Fibroblast of lung (primary cell): ENCODE measurements at regions not wholly inside any gene's neighbourhood (a gene's known extent, or its start where the extent isn't known, plus 50 kb on each side); places are given as distances from the start of the nearest gene placed in this dataset.

Experiments
- EZH2 ChIP-seq: IDR thresholded peaks from 2 replicates; pipeline ENCODE4 v1.5.1; 2012; ENCODE audit warnings: low read length, control low read depth, mild to moderate bottlenecking; ENCODE audit errors: missing control alignments
- TF ChIP-seq, protein P1 (sequence below), 2 donors: IDR thresholded peaks in 1 of 2; conservative IDR thresholded peaks in 1 of 2; 1 replicate in 1 of 2; 2 replicates in 1 of 2; pipeline ENCODE4 v1.5.1; 2011 to 2012; ENCODE audit warnings: low read length in 2 of 2, control low read depth in 1 of 2, inconsistent platforms in 1 of 2, low read depth in 1 of 2, mild to moderate bottlenecking in 1 of 2

DNA sequence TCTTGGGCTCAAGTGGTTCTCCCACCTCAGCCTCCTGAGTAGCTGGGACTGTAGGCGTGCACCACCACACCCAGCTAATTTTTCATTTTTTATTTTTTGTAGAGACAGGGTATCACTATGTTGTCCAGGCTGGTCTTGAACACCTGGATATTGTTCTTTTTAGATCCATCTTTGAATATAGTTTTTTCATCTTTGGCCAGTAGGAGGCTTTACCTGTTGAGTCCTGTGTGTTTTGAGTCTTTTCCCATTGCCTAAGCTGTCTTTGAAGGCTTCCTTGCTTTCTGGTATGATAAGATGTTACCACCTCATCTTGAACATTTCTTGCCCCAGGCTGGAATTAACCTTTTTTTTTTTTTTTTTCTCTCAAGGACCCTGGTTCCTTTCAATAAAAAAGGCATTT lies 387.8 kb upstream of the RUNX1 start:
- TF ChIP-seq, protein P1, sequence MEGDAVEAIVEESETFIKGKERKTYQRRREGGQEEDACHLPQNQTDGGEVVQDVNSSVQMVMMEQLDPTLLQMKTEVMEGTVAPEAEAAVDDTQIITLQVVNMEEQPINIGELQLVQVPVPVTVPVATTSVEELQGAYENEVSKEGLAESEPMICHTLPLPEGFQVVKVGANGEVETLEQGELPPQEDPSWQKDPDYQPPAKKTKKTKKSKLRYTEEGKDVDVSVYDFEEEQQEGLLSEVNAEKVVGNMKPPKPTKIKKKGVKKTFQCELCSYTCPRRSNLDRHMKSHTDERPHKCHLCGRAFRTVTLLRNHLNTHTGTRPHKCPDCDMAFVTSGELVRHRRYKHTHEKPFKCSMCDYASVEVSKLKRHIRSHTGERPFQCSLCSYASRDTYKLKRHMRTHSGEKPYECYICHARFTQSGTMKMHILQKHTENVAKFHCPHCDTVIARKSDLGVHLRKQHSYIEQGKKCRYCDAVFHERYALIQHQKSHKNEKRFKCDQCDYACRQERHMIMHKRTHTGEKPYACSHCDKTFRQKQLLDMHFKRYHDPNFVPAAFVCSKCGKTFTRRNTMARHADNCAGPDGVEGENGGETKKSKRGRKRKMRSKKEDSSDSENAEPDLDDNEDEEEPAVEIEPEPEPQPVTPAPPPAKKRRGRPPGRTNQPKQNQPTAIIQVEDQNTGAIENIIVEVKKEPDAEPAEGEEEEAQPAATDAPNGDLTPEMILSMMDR (conservative IDR thresholded peaks at IDR 0.05 in 1 of 2, IDR thresholded peaks at IDR 0.05 in 1 of 2; ENCODE audit: low read depth in 1 of 2, low read length in 2 of 2), result peak in 1 of 2 donors; percentile 0
- no peak for TF ChIP-seq EZH2
